IPS DF 6.9 (cell line): ENCODE measurements at regions not wholly inside any gene's neighbourhood (a gene's known extent, or its start where the extent isn't known, plus 50 kb on each side); places are given as distances from the start of the nearest gene placed in this dataset.
"Not testable (repeated sequence)": the region's sequence is repeated elsewhere in the genome, so short reads cannot be mapped to it uniquely, and the experiment has no call there.

Experiments
- DNase-seq: peaks from one replicate; pipeline ENCODE4 v3.0.0-alpha.2; 2013; ENCODE audit warnings: low read depth, low spot score
- H3K27ac ChIP-seq: one replicate; pipeline ENCODE4 v1.5.1; 2013; ENCODE audit warnings: low read length, control low read depth
- H3K27me3 ChIP-seq: 2 replicates; pipeline ENCODE4 v1.6.1; 2013; ENCODE audit warnings: mild to moderate bottlenecking, low read length; ENCODE audit not compliant: control insufficient read depth, insufficient read depth
- H3K36me3 ChIP-seq: 2 replicates; pipeline ENCODE4 v1.6.1; 2013; ENCODE audit warnings: low read length; ENCODE audit not compliant: control insufficient read depth, insufficient read depth
- H3K4me1 ChIP-seq: 2 replicates; pipeline ENCODE4 v1.6.1; 2013; ENCODE audit warnings: low read length; ENCODE audit not compliant: control insufficient read depth, insufficient read depth
- H3K4me3 ChIP-seq: 2 replicates; pipeline ENCODE4 v1.5.1; 2013; ENCODE audit warnings: mild to moderate bottlenecking, low read length
- H3K9me3 ChIP-seq: 2 replicates; pipeline ENCODE4 v1.6.1; 2013; ENCODE audit warnings: low read length, inconsistent platforms; ENCODE audit not compliant: control insufficient read depth, insufficient read depth
- WGBS: extraction: QIAGEN DNeasy Blood & Tissue Kit; methylation state at CpG from one replicate; pipeline ENCODE4 v1.1.7; 2013; ENCODE audit warnings: mixed read lengths, missing lambda C conversion rate; ENCODE audit not compliant: insufficient read length, insufficient coverage; 5-methylcytosine and 5-hydroxymethylcytosine counted together

DNA sequence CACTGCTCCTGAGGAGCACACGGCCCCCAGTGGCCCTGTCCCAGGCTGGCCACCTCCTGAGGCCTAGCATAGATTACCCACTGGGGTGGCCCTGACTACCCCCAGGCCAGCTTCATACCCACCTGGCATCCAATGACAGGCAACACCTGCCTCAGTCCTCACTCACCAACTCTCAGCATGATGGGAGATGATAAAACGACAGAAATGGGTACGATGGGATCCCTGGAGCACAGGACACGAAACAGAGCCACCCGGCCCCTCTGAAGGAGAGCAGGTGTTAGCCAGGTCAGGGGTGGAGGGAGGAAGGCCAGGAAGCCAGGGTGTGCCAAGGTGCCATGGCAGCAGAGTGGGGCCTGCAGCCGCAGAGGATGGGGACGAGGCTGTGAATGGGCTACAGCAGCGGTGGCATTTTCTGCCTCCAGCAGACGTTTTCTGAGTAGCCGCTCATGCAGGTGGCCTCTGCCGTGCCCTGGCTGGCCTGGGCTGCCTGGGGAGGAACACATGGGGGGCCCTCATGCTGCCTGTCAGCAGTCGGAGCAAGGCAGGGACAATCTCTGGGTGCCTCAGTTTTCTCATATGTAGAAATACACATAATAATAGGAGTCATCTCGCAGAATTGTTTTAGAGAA, 50.2 kb upstream of the FGF3 start:
- Histone ChIP-seq H3K4me3 (no peak overlapping the region), H3K9me3 (no peaks in the 10 kb centered on the region), H3K27me3 (no peaks in the 10 kb centered on the region), H3K36me3 (no peaks in the 10 kb centered on the region), H3K4me1 (0 out of 2 replicates have a peak, but pooled peaks cover 2% of the 10 kb centered on the region), H3K27ac (no peak overlapping the region)
- no peak for DNase-seq
- no CpG with 5 or more reads among the region's 13 CpGs for WGBS

DNA sequence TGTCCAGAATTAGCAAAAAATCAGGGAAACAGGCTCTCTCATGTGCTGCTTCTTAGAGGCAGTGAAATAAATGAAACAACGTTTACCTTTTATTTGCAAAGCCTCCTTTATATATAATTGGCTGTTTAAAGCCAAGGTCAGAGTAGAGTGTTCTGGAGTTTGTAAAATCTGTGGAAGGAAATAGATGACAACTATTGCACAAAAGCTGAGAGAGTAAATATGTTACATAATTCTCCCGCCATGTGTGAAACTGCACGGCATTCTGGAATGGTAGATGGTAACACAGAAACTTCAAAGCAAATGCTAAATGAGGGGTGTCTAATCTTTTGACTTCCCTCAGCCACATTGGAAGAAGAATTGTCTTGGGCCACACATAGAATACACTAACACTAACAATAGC, 51.5 kb upstream of the FGF3 start:
- Histone ChIP-seq H3K4me1 (0 out of 2 replicates have a peak, but pooled peaks cover 2% of the 10 kb centered on the region), H3K36me3 (no peaks in the 10 kb centered on the region), H3K27ac (no peak overlapping the region), H3K4me3 (no peak overlapping the region), H3K9me3 (no peaks in the 10 kb centered on the region), H3K27me3 (no peaks in the 10 kb centered on the region)
- no CpG with 5 or more reads among the region's 3 CpGs for WGBS
- DNase-seq, result no peak

DNA sequence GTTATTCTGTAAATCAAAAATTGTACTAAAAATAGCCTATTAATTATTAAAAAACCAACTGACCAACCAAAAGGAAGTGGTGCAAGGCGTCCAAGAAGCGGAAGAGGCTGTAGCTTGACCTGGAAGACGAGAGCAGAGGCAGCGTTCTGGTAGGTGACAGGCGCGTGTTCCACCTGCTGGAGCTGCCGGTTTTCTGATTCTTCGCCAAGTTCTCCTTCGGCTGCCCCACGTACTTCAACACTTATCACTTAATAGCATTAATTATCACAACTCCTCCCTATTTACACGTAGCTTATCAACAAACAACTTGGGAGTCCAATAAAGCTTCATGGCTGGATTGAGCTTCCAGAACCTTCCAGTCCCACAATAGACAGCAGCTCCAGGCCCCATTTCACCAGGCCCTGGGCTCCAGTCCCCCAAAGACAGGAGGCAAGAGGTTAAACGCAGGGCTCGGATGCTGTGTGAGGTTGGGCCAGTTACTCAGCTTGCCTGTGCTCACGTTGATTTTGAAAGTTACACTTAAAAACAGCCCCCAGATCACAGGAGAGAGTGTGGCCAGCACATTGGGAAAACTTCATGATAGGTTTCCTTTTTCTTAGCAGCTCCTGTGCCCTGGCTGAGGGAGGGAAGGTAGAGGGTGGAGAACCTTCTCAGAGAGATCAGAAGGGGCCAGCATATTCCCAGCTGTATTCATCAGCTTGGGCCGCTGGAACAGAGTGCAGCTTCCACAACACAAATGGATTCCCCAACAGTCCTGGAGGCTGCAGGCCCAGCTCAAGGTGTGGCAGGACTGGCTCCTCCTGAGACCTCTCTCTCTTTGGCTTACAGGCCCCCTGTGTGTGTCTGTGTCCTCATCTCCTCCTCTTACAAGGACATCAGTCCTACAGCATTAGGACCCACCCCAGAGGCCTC, 54.2 kb upstream of the FGF3 start:
- H3K27me3 ChIP-seq, result no peaks in the 10 kb centered on the region
- no peak for DNase-seq
- no peak overlapping the region for H3K4me3 ChIP-seq
- H3K36me3 ChIP-seq, result no peaks in the 10 kb centered on the region
- no peak overlapping the region for H3K27ac ChIP-seq
- no peaks in the 10 kb centered on the region for H3K9me3 ChIP-seq
- 100% methylated on average over 3 of the region's 15 CpGs for WGBS
- H3K4me1 ChIP-seq, result 0 out of 2 replicates have a peak, but pooled peaks cover 2% of the 10 kb centered on the region

DNA sequence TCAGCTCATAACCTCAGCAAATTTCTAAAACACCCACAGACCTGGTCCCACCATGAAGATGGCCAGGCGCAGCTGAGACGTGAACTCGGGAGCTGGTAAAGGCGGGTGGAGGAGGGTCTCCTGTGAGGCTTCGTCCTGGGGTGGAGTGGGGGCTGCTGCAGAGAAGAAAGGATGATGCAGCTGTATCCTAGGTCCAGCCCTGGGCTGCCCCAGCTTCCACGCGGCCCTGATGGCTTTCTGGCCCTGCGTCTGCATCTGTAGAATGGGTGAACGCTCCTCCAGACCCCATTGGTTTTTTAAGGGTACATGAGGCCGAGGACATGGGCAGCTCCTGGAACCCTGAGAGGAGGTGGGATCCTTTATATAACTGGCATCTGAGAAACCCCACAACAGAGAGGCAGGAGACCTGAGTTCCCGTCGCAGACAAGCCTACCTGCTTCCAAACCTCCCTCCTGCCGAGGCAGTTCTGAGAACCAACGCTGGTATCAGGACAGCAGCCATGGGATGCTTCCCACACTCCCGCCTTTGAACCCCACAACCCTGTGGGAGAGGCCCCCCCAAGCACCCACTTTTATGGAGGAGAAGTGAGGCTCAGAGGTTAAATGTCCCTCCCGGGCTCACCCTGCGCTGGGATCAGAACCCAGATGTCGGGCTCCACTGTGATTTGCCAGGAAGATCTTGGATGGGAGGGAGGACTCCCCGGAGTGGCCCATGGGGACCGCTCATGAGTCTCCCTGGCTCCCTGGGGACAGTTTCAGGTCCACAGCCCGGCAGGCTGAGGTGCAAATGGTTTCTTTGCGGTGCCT, 55.2 kb upstream of the FGF3 start:
- Histone ChIP-seq H3K4me3 (no peak overlapping the region), H3K27ac (no peak overlapping the region), H3K9me3 (no peaks in the 10 kb centered on the region), H3K36me3 (no peaks in the 10 kb centered on the region), H3K27me3 (no peaks in the 10 kb centered on the region), H3K4me1 (no peaks in the 10 kb centered on the region)
- WGBS, result no CpG with 5 or more reads among the region's 22 CpGs
- DNase-seq, result no peak

DNA sequence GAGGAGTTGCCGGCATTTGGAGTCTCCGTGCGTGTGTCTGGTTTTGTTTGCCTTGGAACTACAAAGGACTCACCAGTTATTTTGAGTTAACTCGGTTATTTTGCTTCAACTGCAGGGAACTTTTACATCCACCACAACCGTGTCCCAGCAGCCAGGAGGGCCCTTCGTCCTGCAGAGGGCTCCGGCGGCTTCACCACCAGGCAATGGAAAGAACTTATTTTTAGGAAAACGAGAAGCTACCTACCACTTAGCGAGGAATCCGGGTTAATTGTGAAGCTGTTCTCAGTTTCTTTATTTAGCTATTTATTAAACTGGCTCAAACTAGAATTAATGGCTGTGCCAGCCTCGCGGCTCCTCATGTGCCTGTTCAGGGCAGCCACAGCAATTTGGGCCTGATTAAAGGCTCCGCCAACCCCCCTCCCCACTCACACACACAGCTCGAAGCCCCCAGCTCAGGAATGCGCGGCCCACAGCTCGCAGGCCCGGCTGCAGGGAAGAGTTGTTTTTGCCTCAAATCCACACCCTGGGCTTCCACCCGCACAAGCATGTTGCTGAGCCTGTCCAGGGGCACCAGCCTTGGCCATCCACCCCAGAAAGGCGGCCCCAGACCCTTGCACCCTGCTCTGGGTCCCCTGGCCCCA, 55.9 kb upstream of the FGF3 start:
- Histone ChIP-seq H3K4me3 (no peak overlapping the region), H3K9me3 (no peaks in the 10 kb centered on the region), H3K27ac (no peak overlapping the region), H3K4me1 (0 out of 2 replicates have a peak, but pooled peaks cover 1% of the 10 kb centered on the region), H3K36me3 (no peaks in the 10 kb centered on the region; the same call in 1 of the 2 replicates), H3K27me3 (no peaks in the 10 kb centered on the region)
- DNase-seq, result no peak
- WGBS, result no CpG with 5 or more reads among the region's 21 CpGs

DNA sequence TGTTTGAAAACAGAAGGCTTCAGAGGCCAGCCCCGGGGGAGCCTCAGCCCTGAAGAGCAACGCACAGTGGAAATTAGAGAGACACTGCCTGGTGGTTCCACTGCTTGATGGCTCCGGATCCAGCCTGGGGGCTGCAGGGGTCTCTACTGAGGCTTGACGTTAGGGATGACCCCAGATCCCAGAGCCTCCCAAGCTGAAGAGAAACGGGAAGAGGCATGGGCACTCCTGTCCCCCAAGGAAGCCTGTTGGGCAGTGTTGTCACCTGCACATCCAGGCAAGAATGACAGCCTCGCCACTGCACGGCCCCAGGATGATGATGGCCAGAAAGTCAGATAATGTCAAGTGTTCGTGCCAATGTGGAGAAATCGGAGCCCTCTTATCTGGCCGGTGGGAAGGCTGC, 56.8 kb upstream of the FGF3 start:
- no peak for DNase-seq
- Histone ChIP-seq H3K9me3 (no peaks in the 10 kb centered on the region), H3K36me3 (no peaks in the 10 kb centered on the region; the same call in 1 of the 2 replicates), H3K27ac (no peak overlapping the region), H3K4me1 (0 out of 2 replicates have a peak, but pooled peaks cover 1% of the 10 kb centered on the region), H3K27me3 (no peaks in the 10 kb centered on the region), H3K4me3 (no peak overlapping the region)
- WGBS, result no CpG with 5 or more reads among the region's 10 CpGs

DNA sequence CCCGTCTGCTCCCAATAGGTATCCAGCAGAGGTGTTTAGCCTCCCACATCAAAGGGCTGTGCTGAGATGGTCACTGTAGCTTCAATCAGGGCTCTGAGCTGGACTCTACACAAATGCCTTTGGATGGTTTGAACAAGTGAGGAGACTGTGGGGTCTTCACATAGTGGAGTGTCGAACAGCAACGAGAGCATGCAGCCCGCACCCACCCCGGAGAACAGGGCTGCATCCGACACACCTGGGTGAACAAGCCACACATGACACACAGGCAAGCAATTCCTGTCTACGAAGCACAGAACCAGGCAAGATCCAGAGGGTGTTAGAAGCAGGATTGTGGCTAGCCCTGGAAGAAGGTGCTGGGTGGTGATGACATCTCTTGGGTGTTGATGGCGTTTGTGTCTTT, 58.0 kb upstream of the FGF3 start:
- Histone ChIP-seq H3K9me3 (no peaks in the 10 kb centered on the region), H3K36me3 (no peaks in the 10 kb centered on the region; the same call in 1 of the 2 replicates), H3K4me1 (peaks cover 3% of the 10 kb centered on the region; the same call in 1 of the 2 replicates), H3K27ac (no peak overlapping the region), H3K4me3 (no peak overlapping the region), H3K27me3 (no peaks in the 10 kb centered on the region)
- no CpG with 5 or more reads among the region's 8 CpGs for WGBS
- DNase-seq, result no peak

DNA sequence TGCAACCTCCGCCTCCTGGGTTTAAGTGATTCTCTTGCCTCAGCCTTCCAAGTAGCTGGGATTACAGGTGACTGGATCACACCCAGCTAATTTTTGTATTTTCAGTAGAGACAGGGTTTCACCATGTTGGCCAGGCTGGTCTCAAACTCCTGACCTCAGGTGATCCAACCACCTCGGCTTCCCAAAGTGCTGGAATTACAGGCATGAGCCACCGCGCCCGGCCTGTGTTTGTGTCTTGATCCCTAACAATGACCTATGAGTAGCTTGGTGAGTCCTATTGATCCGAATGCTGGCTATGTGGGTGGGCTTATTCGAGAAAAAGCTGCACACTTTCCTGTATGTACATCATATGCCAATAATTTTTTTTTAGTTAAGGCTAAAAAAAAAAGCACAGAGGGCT, 58.5 kb upstream of the FGF3 start:
- not testable (repeated sequence) for DNase-seq, H3K4me1 ChIP-seq, H3K4me3 ChIP-seq, H3K27me3 ChIP-seq, H3K9me3 ChIP-seq, H3K36me3 ChIP-seq, H3K27ac ChIP-seq
- no CpG with 5 or more reads among the region's 7 CpGs for WGBS

DNA sequence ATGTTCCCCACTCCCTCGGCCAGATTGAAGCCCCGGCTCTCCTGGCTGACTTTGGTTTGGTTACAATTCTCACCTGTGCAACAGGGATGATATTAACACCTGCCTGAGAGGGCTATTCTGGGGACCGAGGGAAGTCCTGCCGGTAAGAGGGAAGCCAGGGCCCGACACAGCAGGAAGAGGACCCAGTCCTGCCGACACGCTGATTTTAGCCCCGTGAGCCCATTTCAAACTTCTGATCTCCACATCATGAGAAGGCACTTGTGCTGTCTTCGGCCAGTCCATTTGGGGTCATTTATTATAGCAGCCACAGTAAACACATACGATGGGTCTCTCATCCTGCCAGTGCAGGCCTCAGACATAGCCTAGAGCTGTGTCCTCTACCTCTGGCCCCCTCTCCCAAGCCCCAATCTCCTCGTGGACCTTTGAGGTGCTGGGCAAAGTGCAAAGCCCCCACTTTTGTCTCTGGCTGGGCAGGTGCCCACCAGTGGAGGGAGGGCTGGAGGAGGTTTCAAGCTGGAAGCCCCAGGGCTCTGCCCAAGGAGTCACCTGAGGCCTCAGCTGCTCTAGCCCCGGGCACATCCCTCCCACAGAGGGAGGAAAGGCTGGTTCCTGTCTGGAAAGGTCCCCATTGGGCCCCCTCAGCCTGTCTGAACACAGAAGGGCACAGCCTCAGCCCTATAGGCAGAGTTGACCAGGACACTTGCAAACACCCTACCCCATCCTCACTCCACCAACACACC, 59.1 kb upstream of the FGF3 start:
- Histone ChIP-seq H3K27ac (no peak overlapping the region), H3K27me3 (no peaks in the 10 kb centered on the region), H3K9me3 (no peaks in the 10 kb centered on the region), H3K4me3 (no peak overlapping the region), H3K36me3 (no peaks in the 10 kb centered on the region; the same call in 1 of the 2 replicates), H3K4me1 (peaks cover 3% of the 10 kb centered on the region; the same call in 1 of the 2 replicates)
- DNase-seq, result no peak
- no CpG with 5 or more reads among the region's 12 CpGs for WGBS
